ENCODE measurements at regions not wholly inside any gene's neighbourhood (a gene's known extent, or its start where the extent isn't known, plus 50 kb on each side); places are given as distances from the start of the nearest gene placed in this dataset.

- DNase-seq: no peak
Measured at GRCh38 chr21:18460979-18461378, 57.4 kb upstream of the TMPRSS15 start.

- no peak for DNase-seq
Measured at GRCh38 chr21:18461743-18462142, 58.2 kb upstream of the TMPRSS15 start.

GRCh38 chr21:18467715-18468114 is 64.1 kb upstream of the TMPRSS15 start:
- no peak for DNase-seq

- DNase-seq: no peak
Measured at GRCh38 chr21:18468790-18469189, 65.2 kb upstream of the TMPRSS15 start.

- no peak for DNase-seq
Measured at GRCh38 chr21:18476639-18477038, 73.1 kb upstream of the TMPRSS15 start.

GRCh38 chr21:18477043-18477442 is 73.5 kb upstream of the TMPRSS15 start:
- no peak for DNase-seq

GRCh38 chr21:18478513-18478912 is 74.9 kb upstream of the TMPRSS15 start:
- DNase-seq: no peak

- no peak for DNase-seq
Measured at GRCh38 chr21:18488252-18488651, 84.7 kb upstream of the TMPRSS15 start.

- DNase-seq: no peak
Measured at GRCh38 chr21:18493422-18493821, 89.8 kb upstream of the TMPRSS15 start.

- DNase-seq: no peak
Measured at GRCh38 chr21:18495523-18495922, 91.9 kb upstream of the TMPRSS15 start.

GRCh38 chr21:18498431-18498830 is 94.8 kb upstream of the TMPRSS15 start:
- DNase-seq: no peak

GRCh38 chr21:18499761-18500376 is 96.3 kb upstream of the TMPRSS15 start:
- peak; percentile 47 for DNase-seq

- no peak for DNase-seq
Measured at GRCh38 chr21:18518054-18518481, 114.5 kb upstream of the TMPRSS15 start.

GRCh38 chr21:18521204-18521603 is 117.6 kb upstream of the TMPRSS15 start:
- DNase-seq: no peak

GRCh38 chr21:18522181-18522972 is 118.8 kb upstream of the TMPRSS15 start:
- no peak for DNase-seq

GRCh38 chr21:18524097-18524880 is 120.7 kb upstream of the TMPRSS15 start:
- no peak for DNase-seq

- no peak for DNase-seq
Measured at GRCh38 chr21:18529254-18529653, 125.7 kb upstream of the TMPRSS15 start.

- DNase-seq: no peak
Measured at GRCh38 chr21:18542081-18542480, 138.5 kb upstream of the TMPRSS15 start.

GRCh38 chr21:18545908-18546307 is 142.3 kb upstream of the TMPRSS15 start:
- no peak for DNase-seq

GRCh38 chr21:18547347-18547746 is 143.8 kb upstream of the TMPRSS15 start:
- DNase-seq: no peak

GRCh38 chr21:18548249-18548648 is 144.7 kb upstream of the TMPRSS15 start:
- DNase-seq: no peak

GRCh38 chr21:18549214-18549905 is 145.8 kb upstream of the TMPRSS15 start:
- no peak for DNase-seq

- no peak for DNase-seq
Measured at GRCh38 chr21:18550361-18550760, 146.8 kb upstream of the TMPRSS15 start.
